ENCODE measurements at regions not wholly inside any gene's neighbourhood (a gene's known extent, or its start where the extent isn't known, plus 50 kb on each side); places are given as distances from the start of the nearest gene placed in this dataset.

DNA sequence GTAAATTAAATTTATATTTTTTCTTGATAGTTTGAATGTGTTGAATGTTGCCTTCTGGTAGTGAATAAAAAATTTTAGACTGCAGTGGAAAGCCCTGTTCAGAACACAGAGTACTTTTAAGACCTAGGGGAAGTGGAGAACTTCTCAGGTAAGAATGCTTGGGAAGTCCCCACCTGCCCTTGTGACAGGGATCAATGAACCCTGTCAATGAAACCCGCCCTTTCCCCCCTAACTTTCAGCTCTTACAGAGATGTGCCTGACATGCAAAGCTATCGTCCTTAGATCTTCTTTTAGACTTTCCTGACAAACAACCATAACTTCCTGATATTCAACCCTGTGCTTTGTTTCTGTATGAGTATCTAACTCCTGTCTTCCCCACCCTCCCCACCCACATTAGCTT is 562.7 kb downstream of the TLE4 start:
- no peak for DNase-seq (ENCODE audit: extremely low read depth in 1 of 2, low read depth in 1 of 2)

DNA sequence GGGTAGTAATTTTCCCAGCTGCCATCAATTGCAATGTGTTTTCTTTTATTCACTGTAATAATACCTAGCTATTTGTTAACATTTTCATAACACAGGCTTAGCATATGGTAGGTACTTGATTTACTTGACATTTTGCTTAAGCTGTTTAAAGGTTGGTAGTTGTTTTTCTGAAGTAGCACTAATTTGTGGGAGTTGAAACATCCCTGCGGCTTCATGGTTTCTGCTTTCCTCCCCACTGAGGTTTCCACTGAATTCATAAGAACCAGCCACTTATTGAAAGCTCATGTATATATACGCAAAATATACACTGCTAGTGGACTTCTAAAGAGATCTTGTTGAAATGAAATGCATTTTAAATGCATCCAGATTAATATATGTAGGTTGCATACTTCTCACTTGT is 559.9 kb downstream of the TLE4 start:
- DNase-seq (ENCODE audit: extremely low read depth in 1 of 2, low read depth in 1 of 2): no peak

DNA sequence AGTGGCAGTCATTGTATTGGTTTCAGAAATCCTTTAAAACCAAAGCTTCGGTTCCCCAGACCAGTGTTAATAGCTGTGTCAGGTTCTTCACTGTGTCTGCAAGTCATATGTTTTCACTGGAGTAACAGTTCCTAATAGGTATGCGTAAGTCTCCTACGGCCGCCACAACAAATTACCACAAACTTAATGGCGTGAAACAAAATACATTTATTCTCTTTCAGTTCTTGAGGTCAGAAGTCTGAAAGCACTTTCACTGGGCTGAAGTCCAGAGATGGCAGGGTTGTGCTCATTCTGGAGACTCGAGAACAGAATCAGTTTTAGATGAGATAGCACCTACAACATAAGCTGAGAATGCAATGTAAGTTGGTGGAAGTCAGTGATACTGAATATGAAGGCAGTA is 556.2 kb downstream of the TLE4 start:
- DNase-seq (ENCODE audit: extremely low read depth in 1 of 2, low read depth in 1 of 2): no peak

DNA sequence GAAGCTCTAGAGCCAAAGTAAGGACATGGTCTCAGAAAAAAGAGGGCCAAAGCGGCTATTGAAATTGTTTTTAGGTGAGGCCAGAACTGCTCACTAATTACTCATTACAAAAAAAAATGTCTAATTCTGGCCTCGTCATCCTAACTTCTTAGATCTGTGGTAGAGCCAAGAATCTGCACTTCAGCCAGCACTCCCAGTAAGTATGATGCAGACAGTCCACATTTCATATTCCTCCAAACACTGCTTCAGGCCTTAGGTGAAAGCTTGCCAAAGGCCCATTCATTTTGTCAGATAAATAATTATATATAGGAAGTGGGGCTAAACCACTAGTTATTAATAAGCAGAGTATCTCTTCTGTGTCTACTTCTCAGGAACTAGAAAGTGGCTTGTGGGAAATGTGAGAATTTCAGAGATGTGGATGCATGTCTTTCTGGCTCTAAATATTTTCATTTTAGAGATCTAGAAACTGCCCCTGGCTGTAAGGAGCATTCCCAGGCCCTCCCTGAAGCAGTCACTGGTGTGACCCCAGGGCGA is 554.0 kb downstream of the TLE4 start:
- DNase-seq (ENCODE audit: extremely low read depth in 1 of 2, low read depth in 1 of 2): no peak

DNA sequence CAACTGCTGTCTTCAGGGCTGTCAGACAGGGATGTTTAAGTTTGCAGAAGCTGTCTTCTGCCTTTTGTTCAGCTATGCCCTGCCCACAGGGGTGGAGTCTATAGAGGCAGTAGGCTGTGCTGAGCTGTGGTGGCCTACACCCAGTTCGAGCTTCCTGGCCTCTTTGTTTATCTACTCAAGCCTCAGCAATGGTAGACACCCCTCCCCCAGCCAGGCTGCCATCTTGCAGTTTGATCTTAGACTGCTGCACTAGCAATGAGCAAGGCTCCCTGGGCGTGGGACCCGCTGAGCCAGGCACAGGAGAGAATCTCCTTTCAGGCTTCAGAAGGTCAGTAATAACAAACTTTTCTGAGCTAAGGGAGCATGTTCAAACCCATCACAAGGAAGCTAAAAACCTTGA is 545.3 kb downstream of the TLE4 start:
- no peak for DNase-seq (ENCODE audit: extremely low read depth in 1 of 2, low read depth in 1 of 2)

DNA sequence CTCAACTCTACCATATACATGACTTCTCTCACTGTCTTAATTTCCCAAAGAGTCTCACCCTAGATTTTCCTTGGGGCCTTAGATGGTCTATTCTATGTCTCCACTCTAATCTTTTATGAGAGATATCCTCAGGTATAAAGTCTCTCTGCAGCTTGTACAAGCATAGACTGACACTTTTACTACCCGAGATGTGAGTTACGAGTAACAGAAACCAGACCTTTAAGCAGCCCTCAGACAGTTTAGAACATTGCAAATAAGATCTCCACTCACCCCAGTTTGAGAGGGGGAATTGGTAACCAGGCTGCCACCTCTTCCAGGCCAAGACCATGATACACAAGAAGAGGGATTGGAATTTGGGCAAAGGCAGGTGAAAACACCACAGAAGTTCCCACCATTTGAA is 542.5 kb downstream of the TLE4 start:
- no peak for DNase-seq (ENCODE audit: extremely low read depth in 1 of 2, low read depth in 1 of 2)

DNA sequence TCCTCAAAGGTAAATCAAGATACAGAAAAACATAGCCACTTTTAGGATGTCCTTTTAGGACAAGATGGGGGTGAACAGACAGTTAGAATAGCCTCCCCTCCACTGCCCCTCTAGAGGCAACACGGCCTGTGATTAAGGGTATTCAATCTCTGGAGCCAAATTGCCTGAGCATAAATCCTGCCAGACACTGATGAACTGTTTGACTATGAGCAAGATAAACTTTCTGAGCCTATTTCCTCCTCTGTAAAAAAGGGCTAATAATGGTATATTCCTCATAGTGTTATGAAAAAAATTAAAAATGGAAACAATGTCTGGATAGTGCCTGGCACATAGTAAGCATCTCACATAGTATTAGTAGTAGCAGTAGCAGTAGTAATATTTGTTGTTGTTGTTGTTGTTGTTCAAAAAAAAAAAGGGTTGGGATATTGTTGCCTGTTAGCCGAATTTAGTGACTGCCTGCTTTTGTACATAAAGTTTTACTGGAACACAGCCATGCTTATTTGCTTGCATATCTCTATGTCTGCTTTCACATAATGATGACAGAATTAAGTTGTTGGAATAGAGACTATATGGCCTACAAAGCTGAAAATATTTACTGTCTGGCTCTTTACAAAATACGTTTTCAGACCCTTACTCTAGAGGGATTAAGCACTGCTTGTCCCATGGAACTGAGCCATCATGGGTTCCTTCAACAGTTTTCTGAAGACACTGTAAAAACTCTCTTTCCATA is 536.3 kb downstream of the TLE4 start:
- DNase-seq (ENCODE audit: extremely low read depth in 1 of 2, low read depth in 1 of 2): no peak

DNA sequence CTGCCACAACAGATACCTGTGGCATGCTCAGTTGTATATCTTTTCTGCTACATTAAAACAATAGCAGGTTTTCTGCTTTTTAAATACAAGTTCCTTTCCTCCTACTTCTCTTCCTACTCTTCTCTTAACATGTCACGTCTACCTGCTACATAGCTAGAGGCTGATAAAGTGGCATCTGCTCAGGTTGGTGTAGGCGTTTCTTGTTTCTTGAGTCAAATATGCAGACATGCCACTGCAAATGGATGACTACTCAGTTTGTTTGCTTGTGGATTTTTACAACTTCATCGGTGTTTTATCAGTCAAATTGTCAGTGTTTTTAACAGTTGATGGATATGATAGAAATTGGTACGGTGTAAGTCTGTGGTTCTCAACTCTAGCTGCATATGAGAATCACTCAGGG is 525.7 kb downstream of the TLE4 start:
- DNase-seq (ENCODE audit: extremely low read depth in 1 of 2, low read depth in 1 of 2): no peak

DNA sequence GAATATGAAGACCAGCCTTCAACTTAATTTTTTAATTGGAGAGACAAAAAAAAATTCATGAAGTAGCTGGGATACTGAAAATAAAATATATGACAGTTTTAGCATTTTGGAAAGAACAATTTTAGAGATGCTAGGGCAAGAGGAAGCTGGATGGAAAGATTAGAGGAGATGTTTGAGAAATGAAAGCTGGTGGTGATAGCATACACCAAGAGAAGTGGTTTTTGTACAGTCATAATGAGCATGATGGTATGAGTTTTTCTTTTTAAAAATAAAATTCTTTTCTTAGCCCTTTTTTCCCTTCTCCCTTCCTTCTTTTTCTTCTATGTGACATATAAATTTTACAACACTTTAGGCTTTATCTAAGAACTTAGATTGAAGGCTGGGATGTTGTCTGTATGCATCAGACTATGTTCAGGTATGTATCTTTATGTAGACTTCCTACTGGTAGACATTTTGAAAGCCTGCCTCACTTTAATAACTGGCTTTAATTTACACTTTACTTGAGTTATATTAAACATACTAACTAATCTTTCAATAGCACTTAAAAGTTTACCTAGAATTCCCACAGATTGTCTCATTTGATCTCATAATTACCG is 522.5 kb downstream of the TLE4 start:
- DNase-seq (ENCODE audit: extremely low read depth in 1 of 2, low read depth in 1 of 2): no peak

DNA sequence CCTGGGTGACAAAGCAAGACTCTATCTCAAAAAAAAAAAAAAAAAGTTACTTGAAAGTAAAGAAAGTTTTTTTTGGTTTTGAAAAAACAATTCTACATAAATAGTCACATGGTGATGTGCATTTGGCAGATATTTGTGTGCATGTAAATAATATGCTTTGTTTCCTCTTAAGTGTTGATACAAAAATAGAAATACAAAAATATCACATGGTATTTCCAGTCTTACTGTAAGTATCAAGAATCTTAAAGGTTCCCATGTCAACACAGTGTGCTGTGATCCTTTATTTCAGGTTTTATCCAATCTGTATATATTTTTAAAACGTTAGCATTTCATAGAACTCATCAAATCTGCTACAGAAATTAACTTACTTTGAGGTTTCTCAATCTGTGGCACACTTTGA is 521.9 kb downstream of the TLE4 start:
- no peak for DNase-seq (ENCODE audit: extremely low read depth in 1 of 2, low read depth in 1 of 2)

DNA sequence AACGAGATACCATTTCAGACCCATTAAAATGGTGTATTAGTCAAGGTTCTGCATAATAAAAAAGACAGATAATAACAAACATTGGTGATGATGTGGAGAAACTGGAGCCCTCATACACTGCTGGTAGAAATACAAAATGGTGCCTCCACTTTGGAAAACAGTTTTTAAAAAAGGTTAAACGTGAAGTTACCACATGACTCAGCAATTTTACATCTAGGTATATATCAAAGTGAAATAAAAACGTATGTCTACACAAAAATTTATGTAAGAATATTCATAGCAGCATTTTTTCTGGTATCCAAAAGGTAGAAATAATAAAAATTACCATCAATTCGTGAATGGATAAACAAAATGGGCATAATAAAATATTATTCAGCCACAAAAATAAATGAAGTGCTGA is 519.8 kb downstream of the TLE4 start:
- DNase-seq (ENCODE audit: extremely low read depth in 1 of 2, low read depth in 1 of 2): no peak

DNA sequence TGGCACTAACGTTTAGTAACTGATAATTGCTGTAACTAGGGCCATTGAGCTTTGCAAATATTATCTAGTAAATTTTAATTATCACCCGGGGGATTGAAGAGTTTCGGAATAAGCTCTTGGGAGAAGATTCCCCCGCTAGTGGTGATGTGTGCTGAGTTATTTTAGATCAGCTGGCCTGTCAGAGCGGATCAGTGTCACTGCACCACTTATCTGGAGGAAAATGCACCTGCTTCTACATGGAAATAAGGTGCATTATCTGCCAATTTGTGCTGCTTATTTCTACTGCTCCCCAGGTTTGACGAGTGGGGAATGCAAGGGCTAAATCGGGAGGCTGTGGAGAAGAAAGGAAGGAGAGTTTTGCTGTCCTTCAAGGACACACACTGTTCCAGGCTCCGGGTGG is 518.6 kb downstream of the TLE4 start:
- no peak for DNase-seq (ENCODE audit: extremely low read depth in 1 of 2, low read depth in 1 of 2)

DNA sequence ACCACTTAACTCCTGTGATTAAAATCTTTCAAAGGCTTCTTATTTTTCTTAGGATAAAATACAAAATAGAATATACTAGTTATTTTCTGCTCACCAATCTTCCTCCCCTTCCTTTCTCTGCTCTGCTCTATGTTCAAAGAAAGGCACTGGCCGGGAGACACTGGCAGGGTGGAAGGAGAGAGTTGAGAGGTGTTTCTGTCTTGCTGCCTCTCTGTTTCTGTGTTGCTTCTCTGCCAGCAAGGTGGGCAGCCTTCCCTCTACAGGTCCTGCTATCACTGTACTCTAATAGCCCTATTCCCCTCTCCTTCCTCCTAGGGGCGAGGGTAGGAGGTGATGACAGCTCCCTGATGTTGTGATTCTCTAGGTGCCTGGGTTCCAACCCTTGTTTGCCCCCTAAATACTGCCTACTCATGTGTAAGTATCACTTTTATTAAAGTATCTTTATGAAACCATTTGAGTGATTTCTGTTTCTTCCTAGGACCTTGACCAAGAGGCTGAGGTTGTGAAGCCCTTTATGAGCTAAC is 515.1 kb downstream of the TLE4 start:
- DNase-seq (ENCODE audit: extremely low read depth in 1 of 2, low read depth in 1 of 2): no peak

DNA sequence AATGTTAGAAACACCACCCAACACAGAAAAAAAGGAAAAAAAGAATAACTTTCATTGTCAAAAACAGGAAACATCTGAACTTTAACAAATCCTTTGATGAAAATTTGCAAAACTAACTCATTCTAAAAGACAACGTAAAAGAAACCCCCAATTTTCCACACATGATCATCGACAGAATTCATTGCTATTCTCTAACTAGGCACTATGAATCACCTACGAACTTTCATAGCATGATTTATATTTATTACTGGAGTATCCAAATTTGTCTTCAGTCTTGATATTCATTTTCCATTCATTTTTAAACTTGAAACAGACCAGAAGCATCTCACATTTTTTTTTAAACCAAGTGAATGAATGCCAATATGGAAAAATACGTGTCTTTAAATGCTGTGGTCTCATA is 514.6 kb downstream of the TLE4 start:
- no peak for DNase-seq (ENCODE audit: extremely low read depth in 1 of 2, low read depth in 1 of 2)

DNA sequence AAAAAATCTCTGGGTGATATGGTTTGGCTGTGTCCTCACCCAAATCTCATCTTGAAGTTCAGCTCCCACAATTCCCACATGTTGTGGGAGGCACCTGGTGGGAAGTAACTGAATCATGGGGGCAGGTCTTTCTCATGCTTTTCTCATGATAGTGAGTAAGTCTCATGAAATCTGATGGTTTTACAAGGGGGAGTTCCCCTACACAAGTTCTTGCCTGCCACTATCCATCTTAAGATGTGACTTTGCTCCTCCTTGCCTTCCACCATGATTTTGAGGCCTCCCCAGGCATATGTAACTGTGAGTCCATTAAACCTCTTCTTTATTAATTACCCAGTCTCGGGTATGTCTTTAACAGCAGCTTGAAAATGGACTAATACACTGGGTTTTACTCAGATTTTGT is 513.9 kb downstream of the TLE4 start:
- no peak for DNase-seq (ENCODE audit: extremely low read depth in 1 of 2, low read depth in 1 of 2)

DNA sequence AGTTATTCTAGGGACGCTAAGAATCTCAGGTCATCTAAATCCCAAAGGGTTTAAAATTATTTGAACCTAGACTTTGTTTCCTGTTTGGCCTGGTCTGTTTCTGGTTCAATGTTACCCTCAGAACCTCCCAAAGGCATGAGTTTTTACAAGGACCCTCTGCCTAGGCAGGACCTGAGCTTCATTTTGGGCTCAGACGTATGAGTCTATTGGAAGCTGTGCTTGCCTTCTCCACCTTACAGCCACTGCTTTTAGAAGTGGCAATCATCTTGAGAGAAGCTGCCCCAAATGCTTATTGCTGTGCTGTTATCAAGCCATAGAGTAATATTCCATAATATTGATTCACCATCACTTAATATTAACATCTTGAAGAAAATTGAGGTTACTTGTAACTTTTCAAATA is 510.4 kb downstream of the TLE4 start:
- no peak for DNase-seq (ENCODE audit: extremely low read depth in 1 of 2, low read depth in 1 of 2)

DNA sequence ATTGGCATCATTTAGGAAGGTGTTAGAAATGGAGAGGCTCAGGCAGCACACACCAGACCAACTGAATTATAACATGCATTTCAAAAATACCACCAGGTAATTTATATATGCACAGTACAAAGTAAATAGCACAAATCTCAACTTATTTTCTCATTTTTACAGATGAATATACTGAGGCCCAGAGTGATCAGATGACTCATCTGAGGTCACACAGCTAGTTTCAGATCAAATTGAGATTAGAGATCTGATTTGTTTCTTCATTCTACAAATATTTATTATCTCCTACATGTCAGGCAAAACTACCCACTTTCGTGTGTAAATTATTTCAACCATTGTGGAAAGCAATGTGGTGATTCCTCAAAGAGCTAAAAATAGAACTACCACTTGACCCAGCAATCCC is 507.1 kb downstream of the TLE4 start:
- DNase-seq (ENCODE audit: extremely low read depth in 1 of 2, low read depth in 1 of 2): no peak

DNA sequence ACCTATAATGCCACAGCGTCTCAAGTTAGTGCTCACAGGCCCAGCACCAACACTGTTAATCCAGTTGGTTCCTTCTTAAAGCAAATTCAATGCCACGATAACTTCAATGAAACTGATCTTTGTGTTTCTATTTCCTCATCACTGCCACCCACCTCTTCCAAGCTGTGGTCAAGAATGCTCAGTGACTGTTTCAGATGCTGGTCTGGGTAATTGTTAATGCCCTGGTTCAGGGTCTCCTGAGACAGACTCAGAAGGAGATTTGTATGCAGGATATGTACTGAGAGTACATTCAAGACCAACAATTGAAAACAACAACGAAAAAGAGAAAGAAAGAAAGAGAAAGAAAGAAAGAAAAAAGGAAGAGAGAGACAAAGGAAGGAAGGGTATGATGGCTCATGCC is 505.3 kb downstream of the TLE4 start:
- no peak for DNase-seq (ENCODE audit: extremely low read depth in 1 of 2, low read depth in 1 of 2)

DNA sequence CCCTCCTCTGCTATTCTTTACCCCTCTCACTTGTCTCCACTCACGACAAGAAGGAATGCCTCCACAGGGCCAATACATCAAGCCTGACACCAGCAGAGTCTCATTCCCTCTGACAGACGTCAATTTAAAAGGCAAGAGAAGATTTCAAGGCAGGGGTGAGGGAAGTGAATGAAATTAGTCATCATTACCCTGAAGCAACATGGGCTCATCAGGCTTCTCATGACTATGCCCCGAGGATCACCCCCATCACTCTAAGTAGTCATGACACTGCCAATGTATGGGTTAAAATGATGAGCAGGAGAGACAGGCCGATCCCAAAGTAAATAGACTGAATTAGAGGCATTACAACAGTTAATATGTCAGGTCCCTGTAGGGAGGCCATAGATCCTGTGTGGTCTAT is 504.4 kb downstream of the TLE4 start:
- DNase-seq (ENCODE audit: extremely low read depth in 1 of 2, low read depth in 1 of 2): no peak

DNA sequence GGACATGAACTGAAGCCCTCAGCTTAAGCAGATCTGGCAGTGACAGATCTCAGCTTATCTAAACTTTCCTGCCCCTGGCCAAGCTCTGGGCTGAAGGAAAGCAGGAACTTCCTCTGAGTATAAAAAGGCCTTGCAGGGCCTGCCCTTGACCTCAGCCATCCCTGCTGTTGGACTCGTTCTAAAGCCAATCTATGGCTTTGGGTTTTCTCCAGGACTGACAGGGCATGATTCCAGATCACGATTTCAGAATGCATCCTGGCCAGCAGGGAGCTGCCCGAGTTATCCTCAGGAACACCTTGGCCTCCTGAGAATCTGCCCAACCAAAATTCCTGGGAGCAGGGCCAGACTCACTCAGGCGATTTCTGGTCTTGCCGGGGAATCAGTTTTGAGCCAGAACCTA is 502.7 kb downstream of the TLE4 start:
- no peak for DNase-seq (ENCODE audit: extremely low read depth in 1 of 2, low read depth in 1 of 2)

DNA sequence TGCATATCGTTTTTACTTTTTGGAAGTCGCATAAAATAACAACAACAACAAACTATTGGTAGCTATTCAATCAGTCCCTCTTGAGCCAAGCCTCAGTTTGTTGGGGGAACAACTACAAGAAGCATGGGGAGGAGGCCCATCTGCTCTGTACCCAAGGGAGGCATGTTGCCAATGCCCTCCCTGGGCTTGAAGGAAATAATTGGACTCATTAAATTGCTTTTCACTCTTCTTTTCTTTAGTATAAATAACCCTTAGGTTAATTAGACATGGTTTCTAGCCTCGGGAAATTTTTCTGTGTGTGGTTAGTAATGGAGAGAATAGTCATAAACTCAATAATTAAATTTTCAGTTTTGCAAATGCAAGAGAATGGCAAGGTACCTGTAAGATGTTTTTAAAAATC is 500.7 kb downstream of the TLE4 start:
- DNase-seq (ENCODE audit: extremely low read depth in 1 of 2, low read depth in 1 of 2): no peak

DNA sequence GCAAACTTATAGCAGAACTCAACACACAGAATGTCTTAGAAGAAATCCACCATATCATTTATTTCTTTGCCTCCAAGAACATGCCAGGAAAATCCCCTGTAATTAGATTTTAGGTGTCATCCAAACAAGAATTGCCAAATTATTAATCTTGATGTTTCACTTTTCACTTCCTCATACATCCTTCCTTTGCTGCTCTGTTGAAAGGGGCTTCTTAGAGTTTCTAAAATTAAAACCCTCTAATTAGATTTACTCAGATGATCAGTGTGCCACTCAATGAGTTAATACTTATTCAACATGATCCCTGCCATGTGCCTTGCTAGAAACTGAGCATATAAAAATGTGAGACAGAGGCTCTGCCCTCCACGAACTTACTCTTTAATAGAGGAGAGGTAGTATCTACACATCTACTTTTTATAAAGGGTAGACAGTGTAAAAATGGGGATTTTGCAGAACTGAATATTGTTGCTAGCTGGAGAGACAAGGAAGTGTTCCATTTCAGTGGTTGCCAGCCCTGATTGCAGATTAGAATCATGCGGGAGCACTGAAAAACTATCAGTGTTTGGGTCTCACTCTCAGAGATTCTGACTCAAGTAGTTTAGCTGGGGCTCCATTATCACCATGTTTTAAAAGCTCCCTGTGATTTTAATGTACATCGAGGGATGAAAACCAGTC is 498.4 kb downstream of the TLE4 start:
- DNase-seq (ENCODE audit: extremely low read depth in 1 of 2, low read depth in 1 of 2): no peak
